AG09319 (cell line): ENCODE measurements at regions not wholly inside any gene's neighbourhood (a gene's known extent, or its start where the extent isn't known, plus 50 kb on each side); places are given as distances from the start of the nearest gene placed in this dataset.

ENCODE experiments used
- DNase-seq: peaks from one replicate; pipeline ENCODE4 v3.0.0-alpha.2; 2010; ENCODE audit warnings: low read depth; ENCODE audit errors: extremely low read depth
- CTCF ChIP-seq: IDR thresholded peaks from 2 replicates; pipeline ENCODE4 v1.5.1; 2011; ENCODE audit warnings: low read depth, mild to moderate bottlenecking, inconsistent platforms, low read length, moderate library complexity

DNA sequence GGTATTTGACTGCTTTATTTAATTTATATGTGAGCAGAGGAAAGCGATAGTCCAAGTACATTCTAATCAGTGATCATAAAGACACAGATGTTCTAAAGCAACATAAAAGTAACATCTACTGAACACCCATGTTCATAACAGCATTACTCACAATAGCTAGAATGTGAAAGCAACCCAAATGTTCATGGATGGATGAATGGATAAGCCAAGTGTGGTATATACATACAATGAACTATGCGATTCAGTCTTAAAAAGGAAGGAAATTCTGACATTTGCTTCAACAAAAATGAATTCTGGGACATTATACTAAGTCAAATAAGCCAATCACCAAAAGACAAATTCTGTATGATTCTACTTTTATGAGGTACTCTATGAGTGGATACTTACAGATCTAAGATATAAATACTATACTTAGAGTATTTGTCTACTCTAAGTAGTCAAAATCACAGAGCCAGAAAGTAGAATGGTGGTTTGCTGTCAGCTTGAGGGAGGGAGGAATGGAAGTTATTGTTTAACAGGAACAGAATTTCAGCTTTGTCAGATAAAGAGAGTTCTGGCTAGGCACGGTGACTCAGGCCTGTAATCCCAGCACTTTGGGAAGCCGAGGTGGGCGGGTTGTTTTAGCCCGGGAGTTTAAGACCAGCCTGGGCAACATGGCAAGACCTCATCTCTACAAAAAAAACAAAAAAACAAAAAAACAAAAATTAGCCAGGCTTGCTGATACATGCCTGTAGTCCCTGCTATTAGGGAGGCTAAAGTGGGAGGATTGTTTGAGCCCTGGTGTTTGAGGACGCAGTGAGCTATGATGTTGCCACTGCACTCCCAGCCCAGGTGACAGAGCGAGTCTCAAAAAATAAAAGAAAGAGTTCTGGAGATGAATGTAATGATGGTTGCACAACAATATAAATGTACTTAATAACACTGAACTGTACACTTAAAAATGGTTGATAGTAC, 79.7 kb upstream of the ARHGAP29 start:
- no peak for DNase-seq
- TF ChIP-seq CTCF = no peak

DNA sequence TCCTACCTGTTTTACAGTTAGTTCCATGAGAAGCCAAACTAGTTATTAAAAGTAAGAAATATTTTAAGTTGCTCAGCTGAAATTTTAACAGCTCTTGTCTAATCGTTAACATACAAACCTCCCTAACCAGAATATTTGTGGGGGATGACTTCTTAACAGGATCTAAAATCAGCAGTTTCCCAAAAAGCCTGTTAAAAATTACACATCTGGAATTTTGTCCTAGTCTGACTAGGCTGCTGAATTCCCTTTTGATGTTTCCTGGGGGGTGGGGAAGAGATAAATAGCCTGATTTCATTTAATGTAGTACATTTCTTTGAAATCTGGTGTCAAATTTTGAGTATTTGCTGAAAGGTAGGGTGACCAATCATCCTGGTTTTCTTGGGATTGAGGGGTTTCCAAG, 78.8 kb upstream of the ARHGAP29 start:
- no peak for TF ChIP-seq CTCF
- no peak for DNase-seq

GRCh38 chr1:94315552-94316116, 78.2 kb upstream of the ARHGAP29 start:
- TF ChIP-seq CTCF = no peak
- no peak for DNase-seq

- DNase-seq = no peak
- TF ChIP-seq CTCF = no peak
Measured at GRCh38 chr1:94314222-94314858, 77.0 kb upstream of the ARHGAP29 start.

DNA sequence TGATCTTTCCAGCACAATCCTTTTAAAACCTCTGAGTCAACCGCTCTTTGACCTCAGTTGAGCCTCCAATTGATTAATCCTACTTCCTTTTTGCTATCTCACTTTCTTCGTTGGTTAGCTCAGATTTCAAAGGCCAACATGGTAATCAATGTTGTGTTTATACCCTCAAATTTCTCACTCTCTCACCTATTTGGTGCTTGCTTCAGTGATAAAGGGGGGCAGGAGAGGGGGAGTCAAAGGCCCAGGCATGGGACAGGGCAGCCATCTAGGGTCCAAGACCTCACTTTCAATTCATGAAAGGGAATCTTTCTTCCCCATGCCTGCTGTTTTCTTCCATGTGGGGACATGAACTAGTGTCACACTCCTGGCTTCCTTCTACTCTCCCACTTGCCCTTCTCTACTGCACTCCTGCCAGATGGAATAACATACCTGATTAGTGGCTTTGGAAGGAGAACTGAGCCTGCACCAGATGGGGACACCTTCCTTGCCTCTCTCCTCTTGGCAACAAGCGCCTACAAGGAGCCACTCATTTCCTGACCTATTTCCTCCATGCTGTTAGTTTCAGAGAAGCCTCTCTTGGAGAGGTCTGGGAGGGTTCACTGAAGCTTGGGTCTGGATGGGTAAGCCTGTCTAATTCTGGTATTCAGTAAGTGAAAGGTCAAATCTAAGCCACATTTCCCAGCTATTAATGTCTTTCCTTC, 73.3 kb upstream of the ARHGAP29 start:
- TF ChIP-seq CTCF = no peak
- DNase-seq = no peak

- no peak for DNase-seq
- no peak for TF ChIP-seq CTCF
Measured at GRCh38 chr1:94309829-94310569, 72.6 kb upstream of the ARHGAP29 start.
